Spinal cord (tissue), 9 donors: ENCODE measurements at regions not wholly inside any gene's neighbourhood (a gene's known extent, or its start where the extent isn't known, plus 50 kb on each side); places are given as distances from the start of the nearest gene placed in this dataset.

Experiments used
- DNase-seq, 6 donors: peaks; one replicate each; pipeline versions ENCODE4 v3.0.0 to v3.0.0-alpha.2; 2013 to 2015; ENCODE audit warnings: low spot score in 6 of 6, low read depth in 4 of 6
- H3K27ac ChIP-seq: one replicate; pipeline ENCODE4 v1.5.1; 2013; ENCODE audit warnings: low read depth, low read length, control low read depth
- H3K27me3 ChIP-seq: one replicate; pipeline ENCODE4 v1.6.1; 2013; ENCODE audit warnings: low read length; ENCODE audit not compliant: control insufficient read depth, insufficient read depth
- H3K36me3 ChIP-seq: one replicate; pipeline ENCODE4 v1.6.1; 2013; ENCODE audit warnings: low read length; ENCODE audit not compliant: control insufficient read depth, insufficient read depth
- H3K4me1 ChIP-seq: one replicate; pipeline ENCODE4 v1.6.1; 2013; ENCODE audit warnings: low read length; ENCODE audit not compliant: control insufficient read depth, insufficient read depth
- H3K4me3 ChIP-seq: one replicate; pipeline ENCODE4 v1.5.1; 2013; ENCODE audit warnings: low read depth, low read length, control low read depth
- H3K9me3 ChIP-seq: one replicate; pipeline ENCODE4 v1.6.1; 2013; ENCODE audit warnings: low read length; ENCODE audit not compliant: control insufficient read depth, insufficient read depth
- WGBS: methylation state at CpG from one replicate; pipeline ENCODE4 v1.1.5; 2013; ENCODE audit warnings: missing lambda C conversion rate; ENCODE audit not compliant: insufficient coverage; 5-methylcytosine and 5-hydroxymethylcytosine counted together
- donor health status: healthy.

- Histone ChIP-seq H3K9me3 (no peaks in the 10 kb centered on the region), H3K36me3 (no peaks in the 10 kb centered on the region), H3K4me1 (no peaks in the 10 kb centered on the region), H3K27me3 (no peaks in the 10 kb centered on the region), H3K27ac (no peak overlapping the region), H3K4me3 (no peak overlapping the region)
- DNase-seq, result no peak
- 94% methylated on average over 2 of the region's 2 CpGs for WGBS
Measured at GRCh38 chr9:107110153-107110552, 172.9 kb upstream of the RAD23B start.

- H3K36me3 ChIP-seq, result no peaks in the 10 kb centered on the region
- WGBS, result 0% methylated on average over 1 of the region's 1 CpG
- DNase-seq, result no peak
- H3K27me3 ChIP-seq, result no peaks in the 10 kb centered on the region
- H3K4me1 ChIP-seq, result no peaks in the 10 kb centered on the region
- no peak overlapping the region for H3K4me3 ChIP-seq
- H3K27ac ChIP-seq, result no peak overlapping the region
- H3K9me3 ChIP-seq, result no peaks in the 10 kb centered on the region
Measured at GRCh38 chr9:107112707-107113243, 170.3 kb upstream of the RAD23B start.

GRCh38 chr9:107118863-107119624 lies 164.0 kb upstream of the RAD23B start:
- no peak overlapping the region for H3K4me3 ChIP-seq
- no peaks in the 10 kb centered on the region for H3K4me1 ChIP-seq
- no peak overlapping the region for H3K27ac ChIP-seq
- H3K36me3 ChIP-seq, result no peaks in the 10 kb centered on the region
- peak in 2 of 6 donors; percentile 80 to 93 for DNase-seq
- no peaks in the 10 kb centered on the region for H3K9me3 ChIP-seq
- 62% methylated on average over 4 of the region's 6 CpGs for WGBS
- H3K27me3 ChIP-seq, result no peaks in the 10 kb centered on the region

GRCh38 chr9:107119735-107120134 lies 163.3 kb upstream of the RAD23B start:
- DNase-seq, result no peak
- Histone ChIP-seq H3K4me1 (no peaks in the 10 kb centered on the region), H3K27me3 (no peaks in the 10 kb centered on the region), H3K9me3 (no peaks in the 10 kb centered on the region), H3K27ac (no peak overlapping the region), H3K36me3 (no peaks in the 10 kb centered on the region), H3K4me3 (no peak overlapping the region)
- WGBS, result 97% methylated on average over 6 of the region's 7 CpGs

- Histone ChIP-seq H3K9me3 (no peaks in the 10 kb centered on the region), H3K27ac (no peak overlapping the region), H3K27me3 (no peaks in the 10 kb centered on the region), H3K36me3 (no peaks in the 10 kb centered on the region), H3K4me1 (no peaks in the 10 kb centered on the region), H3K4me3 (no peak overlapping the region)
- no peak for DNase-seq
Measured at GRCh38 chr9:107123389-107123788, 159.7 kb upstream of the RAD23B start.

GRCh38 chr9:107127608-107128007 lies 155.5 kb upstream of the RAD23B start:
- Histone ChIP-seq H3K27me3 (no peaks in the 10 kb centered on the region), H3K27ac (no peak overlapping the region), H3K9me3 (no peaks in the 10 kb centered on the region), H3K4me3 (no peak overlapping the region), H3K36me3 (no peaks in the 10 kb centered on the region), H3K4me1 (no peaks in the 10 kb centered on the region)
- DNase-seq, result no peak
- WGBS, result 85% methylated on average over 5 of the region's 5 CpGs

GRCh38 chr9:107131108-107131799 lies 151.8 kb upstream of the RAD23B start:
- H3K27me3 ChIP-seq, result no peaks in the 10 kb centered on the region
- no peaks in the 10 kb centered on the region for H3K4me1 ChIP-seq
- H3K27ac ChIP-seq, result no peak overlapping the region
- no peaks in the 10 kb centered on the region for H3K9me3 ChIP-seq
- no peak overlapping the region for H3K4me3 ChIP-seq
- H3K36me3 ChIP-seq, result no peaks in the 10 kb centered on the region
- WGBS, result 68% methylated on average over 5 of the region's 5 CpGs
- no peak for DNase-seq

- Histone ChIP-seq H3K27me3 (no peaks in the 10 kb centered on the region), H3K27ac (no peak overlapping the region), H3K36me3 (no peaks in the 10 kb centered on the region), H3K9me3 (no peaks in the 10 kb centered on the region), H3K4me1 (no peaks in the 10 kb centered on the region), H3K4me3 (no peak overlapping the region)
- WGBS, result 80% methylated on average over 1 of the region's 2 CpGs
- DNase-seq, result no peak
Measured at GRCh38 chr9:107136296-107136695, 146.8 kb upstream of the RAD23B start.

GRCh38 chr9:107137495-107138202 lies 145.4 kb upstream of the RAD23B start:
- Histone ChIP-seq H3K27me3 (no peaks in the 10 kb centered on the region), H3K9me3 (no peaks in the 10 kb centered on the region), H3K4me1 (no peaks in the 10 kb centered on the region), H3K27ac (no peak overlapping the region), H3K36me3 (no peaks in the 10 kb centered on the region), H3K4me3 (no peak overlapping the region)
- WGBS, result 100% methylated on average over 2 of the region's 9 CpGs
- no peak for DNase-seq
